ENCODE measurements at regions not wholly inside any gene's neighbourhood (a gene's known extent, or its start where the extent isn't known, plus 50 kb on each side); places are given as distances from the start of the nearest gene placed in this dataset.

GRCh38 chr12:3973269-3973884, 100.2 kb upstream of the PARP11 start:
- TF ChIP-seq SMC3 (IDR thresholded peaks at IDR 0.05; ENCODE audit: low read length): no peak
- TF ChIP-seq MEIS2 (CRISPR knock-in tag; IDR thresholded peaks at IDR 0.05): no peak
- TF ChIP-seq ZNF7 (CRISPR knock-in tag; IDR thresholded peaks at IDR 0.05): no peak
- TF ChIP-seq HNRNPK (IDR thresholded peaks at IDR 0.05; ENCODE audit: low read depth, low read length, poor library complexity, severe bottlenecking): no peak
- no peak for TF ChIP-seq SP2 (CRISPR knock-in tag; IDR thresholded peaks at IDR 0.05)
- TF ChIP-seq ELK4 (CRISPR knock-in tag; IDR thresholded peaks at IDR 0.05; ENCODE audit: borderline replicate concordance): no peak
- no peak for TF ChIP-seq NR2F6 (IDR thresholded peaks at IDR 0.05)
- no peak for TF ChIP-seq NR2F6 (CRISPR knock-in tag; IDR thresholded peaks at IDR 0.05)
- TF ChIP-seq RXRA (CRISPR knock-in tag; IDR thresholded peaks at IDR 0.05): no peak
- TF ChIP-seq SRSF1 (optimal IDR thresholded peaks at IDR 0.05; ENCODE audit: low read depth, low read length): no peak
- no peak for TF ChIP-seq CTCF (CRISPR knock-in tag; IDR thresholded peaks at IDR 0.05)
- TF ChIP-seq SKI (IDR thresholded peaks at IDR 0.05; ENCODE audit: partially characterized antibody): no peak
- TF ChIP-seq HNRNPH1 (optimal IDR thresholded peaks at IDR 0.05; ENCODE audit: low read depth, low read length): no peak
- TF ChIP-seq NFYB (CRISPR knock-in tag; IDR thresholded peaks at IDR 0.05): no peak
- no peak for TF ChIP-seq NR2F1 (CRISPR knock-in tag; IDR thresholded peaks at IDR 0.05)
